Stimulated activated CD8-positive, alpha-beta memory T cell treated with anti-CD3 and anti-CD28 coated beads, Interleukin-2, amount 100 ng/mL, for 1 hour (primary cell): ENCODE measurements at regions not wholly inside any gene's neighbourhood (a gene's known extent, or its start where the extent isn't known, plus 50 kb on each side); places are given as distances from the start of the nearest gene placed in this dataset.
A peak's percentile ranks its signal among the peaks of the same experiment; 100 is the strongest.
"Not testable (repeated sequence)": the region's sequence is repeated elsewhere in the genome, so short reads cannot be mapped to it uniquely, and the experiment has no call there.

Experiments used
- DNase-seq, 2 donors: peaks; one replicate each; pipeline ENCODE4 v3.0.0-alpha.2; 2020; ENCODE audit warnings: low read depth in 2 of 2

GRCh38 chr10:28354511-28354910, 51.6 kb upstream of the MPP7 start:
- DNase-seq, result no peak

- no peak for DNase-seq
Observed at GRCh38 chr10:28355376-28355775, 52.5 kb upstream of the MPP7 start.

- DNase-seq, result no peak
Observed at GRCh38 chr10:28359334-28359733, 56.5 kb upstream of the MPP7 start.

GRCh38 chr10:28360175-28360574, 57.3 kb upstream of the MPP7 start:
- no peak for DNase-seq

- no peak for DNase-seq
Observed at GRCh38 chr10:28363376-28363775, 60.5 kb upstream of the MPP7 start.

- no peak for DNase-seq
Observed at GRCh38 chr10:28365840-28366239, 63.0 kb upstream of the MPP7 start.

- DNase-seq, result no peak
Observed at GRCh38 chr10:28366994-28367393, 64.1 kb upstream of the MPP7 start.

GRCh38 chr10:28367413-28367812, 64.5 kb upstream of the MPP7 start:
- DNase-seq, result no peak

- peak in 1 of 2 donors; percentile 22 for DNase-seq
Observed at GRCh38 chr10:28367929-28368484, 65.1 kb upstream of the MPP7 start.

- no peak for DNase-seq
Observed at GRCh38 chr10:28370107-28370835, 67.4 kb upstream of the MPP7 start.

- not testable (repeated sequence) for DNase-seq
Observed at GRCh38 chr10:28371638-28372037, 68.8 kb upstream of the MPP7 start.

- no peak for DNase-seq
Observed at GRCh38 chr10:28374036-28374435, 71.2 kb upstream of the MPP7 start.

- DNase-seq, result no peak
Observed at GRCh38 chr10:28375399-28376354, 72.8 kb upstream of the MPP7 start.

- DNase-seq, result no peak
Observed at GRCh38 chr10:28378986-28379585, 76.2 kb upstream of the MPP7 start.

- no peak for DNase-seq
Observed at GRCh38 chr10:28381466-28381865, 78.6 kb upstream of the MPP7 start.

GRCh38 chr10:28381903-28382347, 79.1 kb upstream of the MPP7 start:
- DNase-seq, result peak; percentile 75 to 76

- no peak for DNase-seq
Observed at GRCh38 chr10:28382525-28383269, 79.8 kb upstream of the MPP7 start.

GRCh38 chr10:28384557-28384956, 81.7 kb upstream of the MPP7 start:
- no peak for DNase-seq

- DNase-seq, result no peak
Observed at GRCh38 chr10:28385748-28386502, 83.1 kb upstream of the MPP7 start.

- DNase-seq, result no peak
Observed at GRCh38 chr10:28386503-28386868, 83.6 kb upstream of the MPP7 start.

- no peak for DNase-seq
Observed at GRCh38 chr10:28387140-28387539, 84.3 kb upstream of the MPP7 start.
